ENCODE measurements at regions not wholly inside any gene's neighbourhood (a gene's known extent, or its start where the extent isn't known, plus 50 kb on each side); places are given as distances from the start of the nearest gene placed in this dataset.

GRCh38 chr11:127559978-127560377, 559.4 kb upstream of the KIRREL3 start:
- Mint-ChIP-seq H3K9me3 (no peaks in the 10 kb centered on the region), H3K4me3 (no peak overlapping the region), H3K27me3 (ENCODE audit: low read depth) (no peaks in the 10 kb centered on the region), H3K4me1 (ENCODE audit: low read depth) (no peaks in the 10 kb centered on the region), H3K36me3 (ENCODE audit: insufficient read depth) (no peaks in the 10 kb centered on the region)
- ATAC-seq (no peak), DNase-seq (no peak)

GRCh38 chr11:127552446-127552845, 551.9 kb upstream of the KIRREL3 start:
- DNase-seq (no peak), ATAC-seq (no peak)
- Mint-ChIP-seq H3K4me1 (ENCODE audit: low read depth) (no peaks in the 10 kb centered on the region), H3K4me3 (no peak overlapping the region), H3K27me3 (ENCODE audit: low read depth) (no peaks in the 10 kb centered on the region), H3K36me3 (ENCODE audit: insufficient read depth) (no peaks in the 10 kb centered on the region), H3K9me3 (peaks cover 4% of the 10 kb centered on the region)

- H3K4me1 Mint-ChIP-seq (ENCODE audit: low read depth) = no peaks in the 10 kb centered on the region
- ATAC-seq (no peak), DNase-seq (no peak)
- no peaks in the 10 kb centered on the region for H3K27me3 Mint-ChIP-seq (ENCODE audit: low read depth)
- no peaks in the 10 kb centered on the region for H3K9me3 Mint-ChIP-seq
- no peak overlapping the region for H3K4me3 Mint-ChIP-seq
- no peaks in the 10 kb centered on the region for H3K36me3 Mint-ChIP-seq (ENCODE audit: insufficient read depth)
These were observed 530.6 kb upstream of the KIRREL3 start for GRCh38 chr11:127531167-127531566.

GRCh38 chr11:127528297-127528696, 527.7 kb upstream of the KIRREL3 start:
- DNase-seq (no peak), ATAC-seq (no peak)
- H3K4me1 Mint-ChIP-seq (ENCODE audit: low read depth) = no peaks in the 10 kb centered on the region
- no peaks in the 10 kb centered on the region for H3K9me3 Mint-ChIP-seq
- no peaks in the 10 kb centered on the region for H3K36me3 Mint-ChIP-seq (ENCODE audit: insufficient read depth)
- peaks cover 3% of the 10 kb centered on the region for H3K27me3 Mint-ChIP-seq (ENCODE audit: low read depth)
- no peak overlapping the region for H3K4me3 Mint-ChIP-seq

- H3K36me3 Mint-ChIP-seq (ENCODE audit: insufficient read depth) = no peaks in the 10 kb centered on the region
- DNase-seq = no peak
- peaks cover 3% of the 10 kb centered on the region for H3K27me3 Mint-ChIP-seq (ENCODE audit: low read depth)
- ATAC-seq = no peak
- no peaks in the 10 kb centered on the region for H3K9me3 Mint-ChIP-seq
- no peak overlapping the region for H3K4me3 Mint-ChIP-seq
- no peaks in the 10 kb centered on the region for H3K4me1 Mint-ChIP-seq (ENCODE audit: low read depth)
These were observed 524.0 kb upstream of the KIRREL3 start for GRCh38 chr11:127524618-127525017.

- no peak for ATAC-seq
- Mint-ChIP-seq H3K36me3 (ENCODE audit: insufficient read depth) (no peaks in the 10 kb centered on the region), H3K4me1 (ENCODE audit: low read depth) (no peaks in the 10 kb centered on the region), H3K27me3 (ENCODE audit: low read depth) (peaks cover 3% of the 10 kb centered on the region), H3K4me3 (no peak overlapping the region), H3K9me3 (peaks cover 5% of the 10 kb centered on the region)
- DNase-seq = no peak
These were observed 520.8 kb upstream of the KIRREL3 start for GRCh38 chr11:127521413-127521812.

GRCh38 chr11:127507851-127508250, 507.3 kb upstream of the KIRREL3 start:
- no peaks in the 10 kb centered on the region for H3K36me3 Mint-ChIP-seq (ENCODE audit: insufficient read depth)
- no peaks in the 10 kb centered on the region for H3K9me3 Mint-ChIP-seq
- DNase-seq (no peak), ATAC-seq (no peak)
- H3K27me3 Mint-ChIP-seq (ENCODE audit: low read depth) = no peaks in the 10 kb centered on the region
- H3K4me3 Mint-ChIP-seq = no peak overlapping the region
- H3K4me1 Mint-ChIP-seq (ENCODE audit: low read depth) = no peaks in the 10 kb centered on the region

- H3K4me3 Mint-ChIP-seq = no peak overlapping the region
- H3K4me1 Mint-ChIP-seq (ENCODE audit: low read depth) = no peaks in the 10 kb centered on the region
- H3K27me3 Mint-ChIP-seq (ENCODE audit: low read depth) = no peaks in the 10 kb centered on the region
- ATAC-seq (no peak), DNase-seq (no peak)
- no peaks in the 10 kb centered on the region for H3K9me3 Mint-ChIP-seq
- H3K36me3 Mint-ChIP-seq (ENCODE audit: insufficient read depth) = no peaks in the 10 kb centered on the region
These were observed 506.1 kb upstream of the KIRREL3 start for GRCh38 chr11:127506647-127507046.

- Mint-ChIP-seq H3K9me3 (no peaks in the 10 kb centered on the region), H3K4me1 (ENCODE audit: low read depth) (no peaks in the 10 kb centered on the region), H3K36me3 (ENCODE audit: insufficient read depth) (no peaks in the 10 kb centered on the region), H3K27me3 (ENCODE audit: low read depth) (no peaks in the 10 kb centered on the region), H3K4me3 (no peak overlapping the region)
- DNase-seq = no peak
- no peak for ATAC-seq
These were observed 505.6 kb upstream of the KIRREL3 start for GRCh38 chr11:127506126-127506525.

GRCh38 chr11:127496165-127496564, 495.6 kb upstream of the KIRREL3 start:
- DNase-seq (no peak), ATAC-seq (no peak)
- Mint-ChIP-seq H3K36me3 (ENCODE audit: insufficient read depth) (no peaks in the 10 kb centered on the region), H3K27me3 (ENCODE audit: low read depth) (peaks cover 2% of the 10 kb centered on the region), H3K4me1 (ENCODE audit: low read depth) (no peaks in the 10 kb centered on the region), H3K4me3 (no peak overlapping the region), H3K9me3 (peaks cover 6% of the 10 kb centered on the region)

- Mint-ChIP-seq H3K4me3 (no peak overlapping the region), H3K36me3 (ENCODE audit: insufficient read depth) (no peaks in the 10 kb centered on the region), H3K27me3 (ENCODE audit: low read depth) (peaks cover 2% of the 10 kb centered on the region), H3K9me3 (peaks cover 6% of the 10 kb centered on the region), H3K4me1 (ENCODE audit: low read depth) (no peaks in the 10 kb centered on the region)
- ATAC-seq (no peak), DNase-seq (no peak)
These were observed 492.9 kb upstream of the KIRREL3 start for GRCh38 chr11:127493330-127494022.

- no peak for ATAC-seq
- H3K4me1 Mint-ChIP-seq (ENCODE audit: low read depth) = no peaks in the 10 kb centered on the region
- H3K36me3 Mint-ChIP-seq (ENCODE audit: insufficient read depth) = no peaks in the 10 kb centered on the region
- peaks cover 6% of the 10 kb centered on the region for H3K9me3 Mint-ChIP-seq
- DNase-seq = no peak
- peaks cover 2% of the 10 kb centered on the region for H3K27me3 Mint-ChIP-seq (ENCODE audit: low read depth)
- no peak overlapping the region for H3K4me3 Mint-ChIP-seq
These were observed 491.5 kb upstream of the KIRREL3 start for GRCh38 chr11:127492029-127492428.

GRCh38 chr11:127491589-127491988, 491.0 kb upstream of the KIRREL3 start:
- Mint-ChIP-seq H3K9me3 (peaks cover 6% of the 10 kb centered on the region), H3K4me1 (ENCODE audit: low read depth) (no peaks in the 10 kb centered on the region), H3K27me3 (ENCODE audit: low read depth) (peaks cover 2% of the 10 kb centered on the region), H3K4me3 (no peak overlapping the region), H3K36me3 (ENCODE audit: insufficient read depth) (no peaks in the 10 kb centered on the region)
- ATAC-seq = no peak
- no peak for DNase-seq

GRCh38 chr11:127490896-127491295, 490.3 kb upstream of the KIRREL3 start:
- H3K27me3 Mint-ChIP-seq (ENCODE audit: low read depth) = no peaks in the 10 kb centered on the region
- H3K36me3 Mint-ChIP-seq (ENCODE audit: insufficient read depth) = no peaks in the 10 kb centered on the region
- peaks cover 6% of the 10 kb centered on the region for H3K9me3 Mint-ChIP-seq
- no peak for DNase-seq
- no peaks in the 10 kb centered on the region for H3K4me1 Mint-ChIP-seq (ENCODE audit: low read depth)
- ATAC-seq = no peak
- no peak overlapping the region for H3K4me3 Mint-ChIP-seq

- Mint-ChIP-seq H3K4me1 (ENCODE audit: low read depth) (no peaks in the 10 kb centered on the region), H3K4me3 (no peak overlapping the region), H3K9me3 (no peaks in the 10 kb centered on the region), H3K27me3 (ENCODE audit: low read depth) (no peaks in the 10 kb centered on the region), H3K36me3 (ENCODE audit: insufficient read depth) (no peaks in the 10 kb centered on the region)
- ATAC-seq (no peak), DNase-seq (no peak)
These were observed 485.0 kb upstream of the KIRREL3 start for GRCh38 chr11:127485541-127485940.

GRCh38 chr11:127481391-127481790, 480.8 kb upstream of the KIRREL3 start:
- DNase-seq = no peak
- no peaks in the 10 kb centered on the region for H3K36me3 Mint-ChIP-seq (ENCODE audit: insufficient read depth)
- H3K27me3 Mint-ChIP-seq (ENCODE audit: low read depth) = no peaks in the 10 kb centered on the region
- H3K4me3 Mint-ChIP-seq = no peak overlapping the region
- no peak for ATAC-seq
- no peaks in the 10 kb centered on the region for H3K4me1 Mint-ChIP-seq (ENCODE audit: low read depth)
- H3K9me3 Mint-ChIP-seq = no peaks in the 10 kb centered on the region
